OCI-LY7 (cell line): ENCODE measurements at regions not wholly inside any gene's neighbourhood (a gene's known extent, or its start where the extent isn't known, plus 50 kb on each side); places are given as distances from the start of the nearest gene placed in this dataset.
"Not testable (repeated sequence)": the region's sequence is repeated elsewhere in the genome, so short reads cannot be mapped to it uniquely, and the experiment has no call there.

Source experiments
- BruUV-seq: library from RNA; stranded (reverse); fragments of 400-500 nt; replicated peaks from 2 replicates; lab custom pipeline; 2021; lab: Mats Ljungman, UMichigan
- CTCF ChIA-PET: fragments of 300-600 bp; sonication (Branson Sonifier 250); formaldehyde crosslinking; loops from one replicate; lab custom pipeline; 2022; ENCODE audit warnings: antibody characterized with exemption; ENCODE audit not compliant: unreplicated experiment; lab: Charles Lee
- POLR2A ChIA-PET: fragments of 300-600 bp; sonication (Branson Sonifier 250); formaldehyde crosslinking; loops from one replicate; lab custom pipeline; 2022; ENCODE audit warnings: antibody characterized with exemption; lab: Charles Lee
- DNase-seq: peaks from one replicate; pipeline ENCODE4 v3.0.0-alpha.2; 2015; ENCODE audit warnings: low spot score
- H2AFZ ChIP-seq: fragments of 200-600 bp; sonication (generic), shearing (Covaris generic); 2 replicates; pipeline ENCODE4 v1.6.1; 2014; ENCODE audit warnings: mild to moderate bottlenecking, antibody characterized with exemption, low read length, moderate library complexity
- H3K27ac ChIP-seq: fragments of 200-600 bp; sonication (generic); 2 replicates; pipeline ENCODE4 v1.5.1; 2014; ENCODE audit warnings: mixed run types, low read depth, mild to moderate bottlenecking, moderate library complexity, low read length, inconsistent platforms; ENCODE audit not compliant: poor library complexity, severe bottlenecking
- H3K36me3 ChIP-seq: fragments of 200-600 bp; sonication (generic); 2 replicates; pipeline ENCODE4 v1.6.1; 2014; ENCODE audit warnings: mild to moderate bottlenecking, antibody characterized with exemption, low read length, moderate library complexity, mixed read lengths; ENCODE audit not compliant: insufficient read depth
- H3K4me1 ChIP-seq: fragments of 200-600 bp; sonication (generic); 2 replicates; pipeline ENCODE4 v1.5.1; 2014; ENCODE audit warnings: mild to moderate bottlenecking, low read length; ENCODE audit not compliant: insufficient read depth, poor library complexity, severe bottlenecking
- H3K4me2 ChIP-seq: fragments of 200-600 bp; sonication (generic); 2 replicates; pipeline ENCODE4 v1.6.1; 2014; ENCODE audit warnings: mild to moderate bottlenecking, low read length
- H3K4me3 ChIP-seq: fragments of 200-600 bp; sonication (generic); 2 replicates; pipeline ENCODE4 v1.5.1; 2014; ENCODE audit warnings: mild to moderate bottlenecking, low read depth, low read length; ENCODE audit not compliant: poor library complexity, severe bottlenecking
- H3K79me2 ChIP-seq: fragments of 200-600 bp; sonication (generic); 2 replicates; pipeline ENCODE4 v1.6.1; 2016; ENCODE audit warnings: low read depth, mild to moderate bottlenecking, low read length, moderate library complexity, mixed read lengths; ENCODE audit not compliant: insufficient read depth
- H3K9me2 ChIP-seq: fragments of 200-600 bp; sonication (generic); 2 replicates; pipeline ENCODE4 v1.6.1; 2016; ENCODE audit warnings: mild to moderate bottlenecking, low read length, mixed read lengths; ENCODE audit not compliant: insufficient read depth
- H3K9me3 ChIP-seq: fragments of 200-600 bp; sonication (generic); 2 replicates; pipeline ENCODE4 v1.6.1; 2014; ENCODE audit warnings: mild to moderate bottlenecking, mixed run types, low read length, mixed read lengths
- H4K20me1 ChIP-seq: fragments of 200-600 bp; sonication (generic); 2 replicates; pipeline ENCODE4 v1.6.1; 2014; ENCODE audit warnings: mild to moderate bottlenecking, antibody characterized with exemption, low read length, moderate library complexity, mixed read lengths; ENCODE audit not compliant: insufficient read depth
- CTCF ChIP-seq: fragments of 200-600 bp; sonication (generic); conservative IDR thresholded peaks from 2 replicates; pipeline ENCODE4 v1.5.1; 2014; ENCODE audit warnings: mild to moderate bottlenecking, antibody characterized with exemption, low read length, moderate library complexity, mixed read lengths
- EZH2phosphoT487 ChIP-seq: fragments of 200-600 bp; sonication (generic); IDR thresholded peaks from 2 replicates; pipeline ENCODE4 v1.6.1; 2018; ENCODE audit warnings: low read depth, borderline replicate concordance, mild to moderate bottlenecking, mixed run types, antibody characterized with exemption, low read length, moderate library complexity, mixed read lengths
- intact Hi-C: fragments of 100-400 bp; cut with micrococcal nuclease; formaldehyde crosslinking; loops from one replicate; pipeline ENCODE4 v1.10.0; 2022; ENCODE audit not compliant: unreplicated experiment

- no TSS peak for BruUV-seq
- Histone ChIP-seq H3K79me2 (no peaks in the 10 kb centered on the region), H3K4me1 (no peaks in the 10 kb centered on the region), H3K4me2 (no peak overlapping the region), H2AFZ (no peak overlapping the region), H3K9me2 (no peaks in the 10 kb centered on the region), H3K36me3 (no peaks in the 10 kb centered on the region), H4K20me1 (no peaks in the 10 kb centered on the region), H3K4me3 (no peak overlapping the region), H3K9me3 (no peaks in the 10 kb centered on the region), H3K27ac (no peak overlapping the region)
- intact Hi-C loops = no loop called here
- ChIA-PET POLR2A (no interaction called here), CTCF (no interaction called here)
- DNase-seq = no peak
- no peak for TF ChIP-seq EZH2phosphoT487
- TF ChIP-seq CTCF = no peak
Observed at GRCh38 chr5:144594919-144595318, 424.2 kb downstream of the KCTD16 start.

GRCh38 chr5:144594234-144594633, 423.6 kb downstream of the KCTD16 start:
- H4K20me1 ChIP-seq, POLR2A ChIA-PET, BruUV-seq, H3K79me2 ChIP-seq, H3K4me1 ChIP-seq, H3K4me3 ChIP-seq, CTCF ChIA-PET, H3K27ac ChIP-seq, H3K9me3 ChIP-seq, H3K36me3 ChIP-seq, DNase-seq, H3K4me2 ChIP-seq, H2AFZ ChIP-seq, intact Hi-C loops, H3K9me2 ChIP-seq: not testable (repeated sequence)

- ChIA-PET POLR2A (no interaction called here), CTCF (no interaction called here)
- Histone ChIP-seq H3K79me2 (no peaks in the 10 kb centered on the region), H3K4me1 (no peaks in the 10 kb centered on the region), H3K4me2 (no peak overlapping the region), H2AFZ (no peak overlapping the region), H3K4me3 (no peak overlapping the region), H3K9me2 (no peaks in the 10 kb centered on the region), H3K9me3 (no peaks in the 10 kb centered on the region), H4K20me1 (no peaks in the 10 kb centered on the region), H3K27ac (no peak overlapping the region), H3K36me3 (no peaks in the 10 kb centered on the region)
- intact Hi-C loops = no loop called here
- DNase-seq = no peak
- TF ChIP-seq CTCF (no peak), EZH2phosphoT487 (no peak)
- BruUV-seq = no TSS peak
Observed at GRCh38 chr5:144585681-144586080, 415.0 kb downstream of the KCTD16 start.
